GM21526 (cell line): ENCODE measurements at regions not wholly inside any gene's neighbourhood (a gene's known extent, or its start where the extent isn't known, plus 50 kb on each side); places are given as distances from the start of the nearest gene placed in this dataset.
A peak's percentile ranks its signal among the peaks of the same experiment; 100 is the strongest.

Experiments
- ATAC-seq: cut with Tn5 transposase; IDR thresholded peaks from one replicate; pipeline ENCODE4 v1.9.1; 2021; ENCODE audit warnings: moderate library complexity; ENCODE audit not compliant: unreplicated experiment, low FRiP score

GRCh38 chr10:77710759-77711682 is 73.4 kb upstream of the KCNMA1 start:
- ATAC-seq, result peak; percentile 93

GRCh38 chr10:77710081-77710551 is 72.5 kb upstream of the KCNMA1 start:
- no peak for ATAC-seq

- ATAC-seq, result no peak
Observed at GRCh38 chr10:77707570-77707969, 70.0 kb upstream of the KCNMA1 start.

GRCh38 chr10:77702166-77702565 is 64.6 kb upstream of the KCNMA1 start:
- ATAC-seq, result no peak

GRCh38 chr10:77700086-77700485 is 62.5 kb upstream of the KCNMA1 start:
- ATAC-seq, result no peak

GRCh38 chr10:77699080-77699645 is 61.6 kb upstream of the KCNMA1 start:
- ATAC-seq, result no peak

- no peak for ATAC-seq
Observed at GRCh38 chr10:77698267-77698931, 60.8 kb upstream of the KCNMA1 start.

- no peak for ATAC-seq
Observed at GRCh38 chr10:77696584-77696983, 59.0 kb upstream of the KCNMA1 start.

GRCh38 chr10:77695186-77695585 is 57.6 kb upstream of the KCNMA1 start:
- ATAC-seq, result no peak

GRCh38 chr10:77692782-77693181 is 55.2 kb upstream of the KCNMA1 start:
- no peak for ATAC-seq

GRCh38 chr10:77689339-77689738 is 51.7 kb upstream of the KCNMA1 start:
- no peak for ATAC-seq

- no peak for ATAC-seq
Observed at GRCh38 chr10:77687621-77688020, 50.0 kb upstream of the KCNMA1 start.
